ENCODE measurements at regions not wholly inside any gene's neighbourhood (a gene's known extent, or its start where the extent isn't known, plus 50 kb on each side); places are given as distances from the start of the nearest gene placed in this dataset.

GRCh38 chr20:6471871-6472270, 295.6 kb upstream of the BMP2 start:
- WGBS (ENCODE audit: insufficient coverage, insufficient read length) = no CpG with 5 or more reads among the region's 1 CpG
- no peaks in the 10 kb centered on the region for H3K27me3 ChIP-seq (ENCODE audit: control insufficient read depth, insufficient read depth, low read length)
- H3K27ac ChIP-seq (ENCODE audit: low read length) = no peak overlapping the region
- H3K9me3 ChIP-seq (ENCODE audit: control insufficient read depth, insufficient read depth, low read length) = no peaks in the 10 kb centered on the region
- no peak for DNase-seq (ENCODE audit: low read depth, low spot score)
- H3K4me1 ChIP-seq (ENCODE audit: control insufficient read depth, insufficient read depth, low read length) = no peaks in the 10 kb centered on the region
- no peak overlapping the region for H3K4me3 ChIP-seq (ENCODE audit: low read length)
- H3K36me3 ChIP-seq (ENCODE audit: control insufficient read depth, insufficient read depth, low read length) = no peaks in the 10 kb centered on the region

GRCh38 chr20:6471110-6471647, 296.3 kb upstream of the BMP2 start:
- Histone ChIP-seq H3K4me3 (ENCODE audit: low read length) (no peak overlapping the region), H3K36me3 (ENCODE audit: control insufficient read depth, insufficient read depth, low read length) (no peaks in the 10 kb centered on the region), H3K4me1 (ENCODE audit: control insufficient read depth, insufficient read depth, low read length) (no peaks in the 10 kb centered on the region), H3K9me3 (ENCODE audit: control insufficient read depth, insufficient read depth, low read length) (no peaks in the 10 kb centered on the region), H3K27me3 (ENCODE audit: control insufficient read depth, insufficient read depth, low read length) (no peaks in the 10 kb centered on the region), H3K27ac (ENCODE audit: low read length) (no peak overlapping the region)
- WGBS (ENCODE audit: insufficient coverage, insufficient read length) = no CpG with 5 or more reads among the region's 5 CpGs
- no peak for DNase-seq (ENCODE audit: low read depth, low spot score)

GRCh38 chr20:6469695-6470094, 297.8 kb upstream of the BMP2 start:
- Histone ChIP-seq H3K4me1 (ENCODE audit: control insufficient read depth, insufficient read depth, low read length) (no peaks in the 10 kb centered on the region), H3K36me3 (ENCODE audit: control insufficient read depth, insufficient read depth, low read length) (no peaks in the 10 kb centered on the region), H3K27ac (ENCODE audit: low read length) (no peak overlapping the region), H3K4me3 (ENCODE audit: low read length) (no peak overlapping the region), H3K9me3 (ENCODE audit: control insufficient read depth, insufficient read depth, low read length) (no peaks in the 10 kb centered on the region), H3K27me3 (ENCODE audit: control insufficient read depth, insufficient read depth, low read length) (no peaks in the 10 kb centered on the region)
- DNase-seq (ENCODE audit: low read depth, low spot score) = no peak
- whole genome bisulfite sequencing (ENCODE audit: insufficient coverage, insufficient read length) = no CpG with 5 or more reads among the region's 4 CpGs

GRCh38 chr20:6468423-6469116, 298.9 kb upstream of the BMP2 start:
- WGBS (ENCODE audit: insufficient coverage, insufficient read length) = no CpG with 5 or more reads among the region's 2 CpGs
- Histone ChIP-seq H3K27ac (ENCODE audit: low read length) (no peak overlapping the region), H3K9me3 (ENCODE audit: control insufficient read depth, insufficient read depth, low read length) (no peaks in the 10 kb centered on the region), H3K36me3 (ENCODE audit: control insufficient read depth, insufficient read depth, low read length) (no peaks in the 10 kb centered on the region), H3K4me3 (ENCODE audit: low read length) (no peak overlapping the region), H3K4me1 (ENCODE audit: control insufficient read depth, insufficient read depth, low read length) (no peaks in the 10 kb centered on the region), H3K27me3 (ENCODE audit: control insufficient read depth, insufficient read depth, low read length) (no peaks in the 10 kb centered on the region)
- no peak for DNase-seq (ENCODE audit: low read depth, low spot score)

- Histone ChIP-seq H3K4me3 (ENCODE audit: low read length) (no peak overlapping the region), H3K9me3 (ENCODE audit: control insufficient read depth, insufficient read depth, low read length) (no peaks in the 10 kb centered on the region), H3K4me1 (ENCODE audit: control insufficient read depth, insufficient read depth, low read length) (no peaks in the 10 kb centered on the region), H3K27me3 (ENCODE audit: control insufficient read depth, insufficient read depth, low read length) (no peaks in the 10 kb centered on the region), H3K27ac (ENCODE audit: low read length) (no peak overlapping the region), H3K36me3 (ENCODE audit: control insufficient read depth, insufficient read depth, low read length) (no peaks in the 10 kb centered on the region)
- DNase-seq (ENCODE audit: low read depth, low spot score) = no peak
- WGBS (ENCODE audit: insufficient coverage, insufficient read length) = no CpG with 5 or more reads among the region's 2 CpGs
Measured at GRCh38 chr20:6467562-6467961, 299.9 kb upstream of the BMP2 start.

- no peak overlapping the region for H3K27ac ChIP-seq (ENCODE audit: low read length)
Measured at GRCh38 chr20:6466075-6466810, 301.2 kb upstream of the BMP2 start.

GRCh38 chr20:6450841-6451240, 316.6 kb upstream of the BMP2 start:
- H3K36me3 ChIP-seq (ENCODE audit: control insufficient read depth, insufficient read depth, low read length) = no peaks in the 10 kb centered on the region
- no peak overlapping the region for H3K4me3 ChIP-seq (ENCODE audit: low read length)
- H3K27me3 ChIP-seq (ENCODE audit: control insufficient read depth, insufficient read depth, low read length) = no peaks in the 10 kb centered on the region
- WGBS (ENCODE audit: insufficient coverage, insufficient read length) = no CpG with 5 or more reads among the region's 4 CpGs
- no peaks in the 10 kb centered on the region for H3K9me3 ChIP-seq (ENCODE audit: control insufficient read depth, insufficient read depth, low read length)
- H3K27ac ChIP-seq (ENCODE audit: low read length) = no peak overlapping the region
- no peaks in the 10 kb centered on the region for H3K4me1 ChIP-seq (ENCODE audit: control insufficient read depth, insufficient read depth, low read length)
- no peak for DNase-seq (ENCODE audit: low read depth, low spot score)

More at GRCh38 chr20:6466075-6466810, 301.2 kb upstream of the BMP2 start:
- H3K4me1 ChIP-seq (ENCODE audit: control insufficient read depth, insufficient read depth, low read length) = no peaks in the 10 kb centered on the region
- H3K36me3 ChIP-seq (ENCODE audit: control insufficient read depth, insufficient read depth, low read length) = no peaks in the 10 kb centered on the region
- DNase-seq (ENCODE audit: low read depth, low spot score) = no peak
- no peak overlapping the region for H3K4me3 ChIP-seq (ENCODE audit: low read length)
- no CpG with 5 or more reads among the region's 6 CpGs for WGBS (ENCODE audit: insufficient coverage, insufficient read length)
- no peaks in the 10 kb centered on the region for H3K27me3 ChIP-seq (ENCODE audit: control insufficient read depth, insufficient read depth, low read length)
- H3K9me3 ChIP-seq (ENCODE audit: control insufficient read depth, insufficient read depth, low read length) = no peaks in the 10 kb centered on the region

GRCh38 chr20:6440443-6440799, 317.6 kb upstream of the FERMT1 start:
- Histone ChIP-seq H3K27me3 (ENCODE audit: control insufficient read depth, insufficient read depth, low read length) (no peaks in the 10 kb centered on the region), H3K36me3 (ENCODE audit: control insufficient read depth, insufficient read depth, low read length) (no peaks in the 10 kb centered on the region), H3K4me3 (ENCODE audit: low read length) (no peak overlapping the region), H3K27ac (ENCODE audit: low read length) (no peak overlapping the region), H3K4me1 (ENCODE audit: control insufficient read depth, insufficient read depth, low read length) (no peaks in the 10 kb centered on the region), H3K9me3 (ENCODE audit: control insufficient read depth, insufficient read depth, low read length) (no peaks in the 10 kb centered on the region)
- no peak for DNase-seq (ENCODE audit: low read depth, low spot score)
- WGBS (ENCODE audit: insufficient coverage, insufficient read length) = no CpG with 5 or more reads among the region's 5 CpGs

GRCh38 chr20:6439737-6440442, 317.1 kb upstream of the FERMT1 start:
- H3K36me3 ChIP-seq (ENCODE audit: control insufficient read depth, insufficient read depth, low read length) = no peaks in the 10 kb centered on the region
- no peaks in the 10 kb centered on the region for H3K4me1 ChIP-seq (ENCODE audit: control insufficient read depth, insufficient read depth, low read length)
- H3K4me3 ChIP-seq (ENCODE audit: low read length) = no peak overlapping the region
- no CpG with 5 or more reads among the region's 3 CpGs for WGBS (ENCODE audit: insufficient coverage, insufficient read length)
- H3K27ac ChIP-seq (ENCODE audit: low read length) = no peak overlapping the region
- no peaks in the 10 kb centered on the region for H3K9me3 ChIP-seq (ENCODE audit: control insufficient read depth, insufficient read depth, low read length)
- no peak for DNase-seq (ENCODE audit: low read depth, low spot score)
- H3K27me3 ChIP-seq (ENCODE audit: control insufficient read depth, insufficient read depth, low read length) = no peaks in the 10 kb centered on the region

GRCh38 chr20:6434131-6434530, 311.3 kb upstream of the FERMT1 start:
- H3K27me3 ChIP-seq (ENCODE audit: control insufficient read depth, insufficient read depth, low read length) = no peaks in the 10 kb centered on the region
- no peaks in the 10 kb centered on the region for H3K9me3 ChIP-seq (ENCODE audit: control insufficient read depth, insufficient read depth, low read length)
- H3K27ac ChIP-seq (ENCODE audit: low read length) = no peak overlapping the region
- H3K4me1 ChIP-seq (ENCODE audit: control insufficient read depth, insufficient read depth, low read length) = no peaks in the 10 kb centered on the region
- WGBS (ENCODE audit: insufficient coverage, insufficient read length) = no CpG with 5 or more reads among the region's 2 CpGs
- no peak for DNase-seq (ENCODE audit: low read depth, low spot score)
- no peak overlapping the region for H3K4me3 ChIP-seq (ENCODE audit: low read length)
- no peaks in the 10 kb centered on the region for H3K36me3 ChIP-seq (ENCODE audit: control insufficient read depth, insufficient read depth, low read length)
